Right ventricle myocardium superior (tissue), 1 donor: ENCODE measurements at regions not wholly inside any gene's neighbourhood (a gene's known extent, or its start where the extent isn't known, plus 50 kb on each side); places are given as distances from the start of the nearest gene placed in this dataset.
"Not testable (repeated sequence)": the region's sequence is repeated elsewhere in the genome, so short reads cannot be mapped to it uniquely, and the experiment has no call there.

ENCODE experiments used
- ATAC-seq: fragments of 200-7000 bp; cut with Tn5 transposase; one replicate; pipeline ENCODE4 v1.9.1; 2020; ENCODE audit warnings: mild to moderate bottlenecking; ENCODE audit not compliant: poor library complexity
- DNase-seq: peaks from one replicate; pipeline ENCODE4 v3.0.0-alpha.2; 2020
- intact Hi-C: fragments of 100-400 bp; cut with DNase I; formaldehyde crosslinking; loops from one replicate; pipeline ENCODE4 v1.11.2; 2022
- donor health status: DM: no; HTN: yes; CAD: no; lungs with severe emphysema.

DNA sequence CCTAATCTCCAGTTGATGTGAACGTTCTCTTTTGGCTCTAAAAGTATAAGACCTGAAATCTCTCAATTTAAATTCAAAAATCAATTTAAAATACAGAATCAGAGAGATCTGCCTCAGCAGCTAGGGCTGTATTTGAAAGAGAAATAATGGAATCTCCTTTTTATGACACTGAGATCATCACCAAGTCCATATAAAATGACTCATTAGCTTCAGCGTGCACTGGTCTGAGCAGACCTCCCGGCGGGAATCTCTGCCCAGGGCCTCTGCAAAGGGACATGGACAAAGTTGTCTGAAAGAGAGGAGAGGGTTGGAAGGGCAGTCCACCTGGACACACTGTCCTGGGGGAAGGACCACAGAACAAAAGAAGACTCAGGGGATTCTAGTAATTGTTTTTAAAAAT is 855.6 kb downstream of the EFNB2 start:
- intact Hi-C loops, result no loop called here
- no peak for DNase-seq
- ATAC-seq, result no peak

DNA sequence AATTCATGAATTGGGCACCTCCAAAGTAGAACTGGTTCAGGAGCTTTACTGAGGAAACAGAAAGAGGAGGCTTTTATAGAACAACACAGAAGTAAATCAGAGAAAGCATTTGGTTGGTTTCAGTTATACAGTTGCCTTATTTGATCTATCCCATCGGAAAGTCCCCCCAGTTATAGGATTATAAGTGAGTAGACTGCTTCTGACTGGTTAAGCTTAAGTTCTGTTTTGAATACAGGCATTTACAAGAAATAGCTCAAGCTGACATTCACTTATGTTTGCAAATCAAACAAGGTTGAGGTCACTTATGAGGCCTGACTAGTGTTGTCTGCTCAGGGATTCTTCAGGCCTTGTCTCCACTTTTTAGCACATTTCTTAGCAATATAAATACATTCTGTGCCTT is 857.4 kb downstream of the EFNB2 start:
- DNase-seq (no peak), ATAC-seq (no peak)
- intact Hi-C loops, result no loop called here

DNA sequence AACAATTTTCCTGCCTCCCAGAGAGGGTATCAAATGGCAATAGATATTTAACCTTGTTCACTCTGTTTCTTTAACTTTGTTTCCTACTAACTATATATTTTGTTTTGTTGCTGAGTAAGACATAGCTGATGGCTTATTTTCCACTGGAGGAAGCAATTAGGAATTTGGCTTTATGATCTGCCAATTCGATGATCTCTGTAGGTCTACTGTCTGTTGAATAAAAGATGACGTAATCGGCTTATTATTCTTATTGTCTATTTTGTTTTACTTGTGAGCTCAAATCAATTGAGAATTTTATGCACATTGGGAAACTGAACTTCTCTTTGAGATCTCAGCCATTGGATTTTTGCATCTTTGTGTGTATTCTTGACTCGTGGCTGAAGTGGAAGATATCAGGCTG is 862.6 kb downstream of the EFNB2 start:
- DNase-seq, result no peak
- ATAC-seq, result no peak
- intact Hi-C loops, result no loop called here

DNA sequence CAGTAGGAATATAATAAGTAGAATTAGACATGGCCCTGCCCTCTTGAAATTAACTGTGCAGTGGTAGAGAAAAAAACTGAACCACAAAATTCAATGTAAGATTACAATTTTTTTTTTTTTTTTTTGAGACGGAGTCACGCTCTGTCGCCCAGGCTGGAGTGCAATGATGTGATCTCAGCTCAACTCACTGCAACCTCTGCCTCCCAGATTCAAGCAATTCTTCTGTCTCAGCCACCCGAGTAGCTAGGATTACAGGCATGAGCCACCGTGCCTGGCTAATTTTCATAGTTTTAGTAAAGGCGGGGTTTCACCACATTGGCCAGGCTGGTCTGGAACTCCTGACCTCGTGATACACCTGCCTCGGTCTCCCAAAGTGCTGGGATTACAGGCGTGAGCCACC is 864.3 kb downstream of the EFNB2 start:
- intact Hi-C loops, DNase-seq, ATAC-seq: not testable (repeated sequence)

GRCh38 chr13:105670179-105670990 is 865.1 kb downstream of the EFNB2 start:
- no peak for DNase-seq
- intact Hi-C loops, result no loop called here
- ATAC-seq, result no peak

DNA sequence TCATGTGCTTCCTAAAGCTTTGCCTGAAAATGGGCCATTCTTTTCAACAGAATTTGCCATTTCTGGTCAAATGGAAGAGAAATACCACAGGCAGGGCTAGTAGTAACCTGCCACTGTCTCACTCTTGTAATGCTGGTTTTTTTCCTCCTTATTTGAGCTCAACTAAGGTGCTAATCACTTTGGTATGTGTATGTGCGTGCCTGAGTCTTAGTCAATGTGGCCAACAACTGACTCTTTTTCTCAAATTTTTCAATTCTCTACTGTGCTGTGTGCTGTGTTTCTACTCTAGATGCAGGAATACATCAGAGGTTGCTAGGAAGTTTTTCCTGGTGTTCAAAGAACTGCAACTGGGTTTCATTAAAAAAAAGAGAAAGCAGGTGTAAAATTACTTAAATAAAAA is 870.2 kb downstream of the EFNB2 start:
- ATAC-seq (no peak), DNase-seq (no peak)
- intact Hi-C loops, result no loop called here

DNA sequence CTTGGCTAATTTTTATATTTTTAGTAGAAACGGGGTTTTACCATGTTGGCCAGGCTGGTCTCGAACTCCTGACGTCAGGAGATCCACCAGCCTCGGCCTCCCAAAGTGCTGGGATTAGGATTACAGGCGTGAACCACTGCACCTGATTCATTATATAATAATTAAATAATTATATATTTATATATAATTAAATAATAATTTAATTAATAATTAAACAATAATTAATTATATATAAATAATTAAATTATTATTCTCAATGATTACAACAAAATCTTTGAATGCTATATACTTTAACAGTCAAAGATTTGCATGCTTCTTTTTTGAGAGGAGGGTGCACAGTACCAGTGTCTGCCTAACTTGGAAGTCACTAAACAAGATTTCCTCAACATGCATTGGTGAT is 872.3 kb downstream of the EFNB2 start:
- DNase-seq (no peak), ATAC-seq (no peak)
- intact Hi-C loops, result no loop called here

GRCh38 chr13:105660561-105660960 is 874.9 kb downstream of the EFNB2 start:
- ATAC-seq (no peak), DNase-seq (no peak)
- intact Hi-C loops, result no loop called here

DNA sequence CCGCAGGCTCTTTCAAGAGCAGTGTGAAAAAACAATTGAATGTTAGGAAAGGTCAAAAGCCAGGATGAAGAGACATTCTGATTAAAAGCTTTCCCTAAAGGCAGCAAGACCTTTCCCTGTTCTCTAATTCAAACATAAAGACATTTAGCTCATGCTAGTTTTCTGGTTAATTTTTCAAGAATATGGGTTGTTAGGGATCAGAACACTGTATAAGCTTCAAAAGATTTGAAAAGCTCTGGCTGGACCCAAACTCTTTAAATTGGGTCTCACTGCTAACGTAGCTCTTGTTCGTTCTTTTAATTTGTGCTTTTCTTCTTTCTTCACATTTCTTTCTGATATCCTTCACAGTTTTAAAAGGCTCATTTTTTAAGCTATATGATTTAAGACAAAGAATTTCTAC is 877.0 kb downstream of the EFNB2 start:
- intact Hi-C loops, result no loop called here
- DNase-seq (no peak), ATAC-seq (no peak)

GRCh38 chr13:105655046-105655445 is 880.4 kb downstream of the EFNB2 start:
- ATAC-seq (no peak), DNase-seq (no peak)
- intact Hi-C loops, result no loop called here

DNA sequence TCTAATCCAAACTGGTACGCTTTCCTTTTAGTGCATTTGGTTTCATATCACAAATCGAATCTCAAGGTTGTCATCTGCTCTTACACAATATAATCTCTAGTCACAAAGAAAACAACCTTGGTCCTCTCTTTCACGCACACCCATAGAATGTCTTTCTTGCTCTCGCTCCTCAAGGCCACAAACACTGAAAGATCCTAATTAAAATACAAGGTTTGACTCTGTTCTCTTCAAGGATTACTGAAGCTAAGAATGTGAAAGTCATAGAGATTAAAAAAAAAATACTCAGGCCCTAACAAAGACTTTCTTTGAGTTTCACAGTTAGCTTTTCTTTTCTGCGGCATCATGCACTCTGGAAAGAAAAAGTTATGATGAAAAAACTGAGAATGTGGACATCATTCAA is 891.5 kb downstream of the EFNB2 start:
- no peak for ATAC-seq
- no peak for DNase-seq
- intact Hi-C loops, result no loop called here

DNA sequence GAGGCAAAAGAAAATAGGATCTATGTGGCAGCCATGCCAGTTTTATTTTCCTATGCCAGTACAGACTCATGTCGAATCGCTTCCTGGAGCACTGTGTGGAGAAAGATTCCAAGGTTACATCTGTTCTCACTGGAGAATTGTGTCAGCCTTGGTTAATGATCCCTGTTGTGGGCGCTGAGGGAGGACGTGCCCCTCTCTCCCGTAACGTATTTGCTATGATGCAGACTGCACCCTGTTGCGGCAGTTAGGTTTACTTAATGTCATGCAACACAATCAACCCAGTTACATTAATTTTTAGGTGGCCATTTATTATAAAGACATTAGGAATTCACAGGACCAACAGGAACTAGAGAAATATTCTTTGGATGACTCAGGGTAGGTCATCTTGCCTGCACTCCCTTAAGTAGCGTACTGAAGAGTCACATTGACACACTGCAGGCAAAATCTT is 892.9 kb downstream of the EFNB2 start:
- ATAC-seq, result no peak
- no peak for DNase-seq
- intact Hi-C loops, result no loop called here

GRCh38 chr13:105641121-105641520 is 894.3 kb downstream of the EFNB2 start:
- no peak for DNase-seq
- no peak for ATAC-seq
- intact Hi-C loops, result no loop called here

GRCh38 chr13:105638426-105638825 is 897.0 kb downstream of the EFNB2 start:
- DNase-seq (no peak), ATAC-seq (no peak)
- intact Hi-C loops, result no loop called here

DNA sequence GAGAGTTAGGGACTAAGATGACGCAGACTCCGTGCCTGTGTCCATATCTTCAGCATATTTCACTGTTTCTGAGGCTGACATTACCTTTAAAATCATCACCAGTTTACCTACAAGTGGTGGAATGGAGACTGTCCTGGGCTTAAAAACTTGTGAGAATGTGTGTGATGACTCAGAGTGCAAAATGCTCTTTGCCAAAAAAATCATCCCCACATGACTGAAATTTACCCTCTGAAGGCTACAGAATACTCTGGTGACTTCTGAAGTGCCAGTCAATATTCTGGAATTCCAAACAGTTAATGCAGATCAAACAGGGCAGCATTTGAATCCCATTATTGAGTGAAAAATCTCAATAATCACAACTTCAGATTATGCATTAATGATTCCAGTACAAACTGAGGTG is 901.4 kb downstream of the EFNB2 start:
- ATAC-seq, result no peak
- DNase-seq, result no peak
- intact Hi-C loops, result no loop called here

DNA sequence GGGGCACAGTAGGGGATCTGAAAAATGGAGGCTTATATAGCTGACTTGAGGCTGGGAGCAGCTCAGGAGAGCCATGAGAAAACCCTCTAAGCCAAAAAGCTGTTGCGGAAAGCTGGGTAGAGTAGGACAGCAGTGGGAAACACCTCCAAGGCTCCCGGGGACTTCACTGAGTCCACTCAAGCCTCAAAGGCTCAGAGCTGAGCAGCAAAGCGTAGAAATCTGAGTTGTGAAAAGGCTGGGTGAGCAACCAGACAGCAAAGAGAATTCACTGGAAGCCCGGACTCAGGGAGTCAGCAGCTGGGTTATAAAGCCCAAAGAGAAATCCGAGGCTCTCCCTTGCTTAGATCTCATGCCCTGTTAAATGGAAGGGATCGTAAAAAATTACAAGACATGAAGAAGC is 905.0 kb downstream of the EFNB2 start:
- no peak for DNase-seq
- no peak for ATAC-seq
- intact Hi-C loops, result no loop called here

GRCh38 chr13:105627270-105627669 is 908.2 kb downstream of the EFNB2 start:
- DNase-seq (no peak), ATAC-seq (no peak)
- intact Hi-C loops, result no loop called here

DNA sequence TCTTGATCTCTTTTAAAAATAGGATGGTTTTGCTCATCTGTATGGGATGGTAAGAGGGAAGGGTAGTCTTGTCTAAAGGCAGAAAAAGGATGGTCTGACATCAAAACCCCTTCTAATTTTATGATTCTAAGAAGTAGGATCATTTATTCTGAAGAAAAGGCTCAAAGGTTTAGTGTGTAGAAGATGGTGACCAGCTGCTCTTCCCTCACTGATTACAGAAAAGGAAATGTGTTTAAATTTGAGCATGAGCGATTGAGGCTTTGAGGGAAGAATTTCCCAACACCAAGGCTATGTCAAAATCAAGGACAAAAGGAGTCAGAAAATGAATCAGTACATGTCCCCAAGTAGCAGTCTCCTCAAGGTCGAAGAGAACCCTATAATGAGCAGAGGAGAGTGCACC is 909.8 kb downstream of the EFNB2 start:
- no peak for DNase-seq

GRCh38 chr13:105616333-105617075 is 919.0 kb downstream of the EFNB2 start:
- no peak for DNase-seq
- no peak for ATAC-seq
- intact Hi-C loops, result no loop called here

More for the DNA sequence above, 909.8 kb downstream of the EFNB2 start:
- intact Hi-C loops, result no loop called here
- no peak for ATAC-seq

- DNase-seq (no peak), ATAC-seq (no peak)
- intact Hi-C loops, result no loop called here
Measured at GRCh38 chr13:105612541-105612940, 922.9 kb downstream of the EFNB2 start.
